Tibial artery (tissue), 4 donors: ENCODE measurements at regions not wholly inside any gene's neighbourhood (a gene's known extent, or its start where the extent isn't known, plus 50 kb on each side); places are given as distances from the start of the nearest gene placed in this dataset.

ENCODE experiments used
- DNase-seq, 2 donors: peaks; one replicate each; pipeline ENCODE4 v3.0.0-alpha.2; 2019
- H3K27ac ChIP-seq, 2 donors: fragments of 200-600 bp; sonication (generic) in 1 of 2; 1 replicate in 1 of 2; 2 replicates in 1 of 2; pipeline ENCODE4 v1.5.1; 2018 to 2019; ENCODE audit warnings: mild to moderate bottlenecking in 1 of 2
- H3K27me3 ChIP-seq, 2 donors: fragments of 200-600 bp; sonication (generic) in 1 of 2; one replicate each; pipeline versions ENCODE4 v1.5.1 to v1.6.0; 2016 to 2019
- H3K36me3 ChIP-seq, 3 donors: fragments of 200-600 bp; sonication (generic) in 2 of 3; one replicate each; pipeline ENCODE4 v1.5.1; 2016 to 2019; ENCODE audit warnings: mild to moderate bottlenecking in 2 of 3
- H3K4me1 ChIP-seq, 4 donors: fragments of 200-600 bp; sonication (generic) in 2 of 4; 1 replicate in 3 of 4; 2 replicates in 1 of 4; pipeline ENCODE4 v1.5.1; 2016 to 2019
- H3K4me3 ChIP-seq, 2 donors: fragments of 200-600 bp; sonication (generic) in 1 of 2; 1 replicate in 1 of 2; 2 replicates in 1 of 2; pipeline ENCODE4 v1.5.1; 2018 to 2019; ENCODE audit warnings: mild to moderate bottlenecking in 2 of 2
- H3K9me3 ChIP-seq, 3 donors: fragments of 200-600 bp; sonication (generic) in 1 of 3; one replicate each; pipeline ENCODE4 v1.5.1; 2016 to 2019
- CTCF ChIP-seq, 2 experiments: fragments of 200-600 bp in 1 of 2; fragments of 450-650 bp in 1 of 2; IDR thresholded peaks; one replicate each; pipeline ENCODE4 v1.5.1; 2017 to 2019; ENCODE audit warnings: antibody characterized with exemption in 2 of 2, mild to moderate bottlenecking in 1 of 2, moderate library complexity in 1 of 2
- intact Hi-C: fragments of 100-400 bp; cut with DNase I; formaldehyde crosslinking; loops from one replicate; pipeline ENCODE4 v1.15.0; 2023; ENCODE audit warnings: low total_unique reads

DNA sequence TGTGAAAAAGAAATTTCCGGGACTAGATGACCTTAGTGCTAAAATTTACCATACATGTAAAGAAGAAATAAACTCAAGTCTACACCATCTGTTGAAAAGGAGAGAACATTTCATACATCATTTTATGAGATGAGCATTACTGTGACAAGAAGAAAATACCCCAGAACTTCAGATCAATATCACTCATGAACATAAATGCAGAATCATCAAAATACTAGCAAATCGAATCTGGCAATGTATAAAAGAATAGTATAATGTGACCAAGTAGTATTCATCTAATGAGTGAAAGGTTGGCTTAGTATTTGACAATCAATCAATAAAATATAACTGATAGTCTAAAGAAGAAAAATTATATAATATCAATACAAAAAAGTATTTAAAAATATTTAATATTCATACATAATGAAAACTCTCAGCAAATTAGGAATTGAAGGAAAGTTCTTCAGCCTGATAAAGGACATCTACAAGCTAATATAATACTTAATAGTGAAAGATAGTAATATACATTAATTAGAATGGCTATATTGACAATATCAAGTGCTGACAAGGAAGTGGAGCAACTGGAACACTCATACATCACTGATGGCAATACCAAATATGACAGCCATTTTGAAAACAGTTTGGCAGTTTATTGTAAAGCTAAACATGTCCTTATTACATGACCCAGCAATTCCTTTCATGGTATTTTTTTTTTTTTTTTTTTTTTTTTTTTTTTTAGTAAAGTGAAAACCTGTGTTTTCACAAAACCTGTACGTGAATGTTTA lies 231.4 kb upstream of the ZEB2 start:
- Histone ChIP-seq H3K4me3 (no peak overlapping the region), H3K4me1 (peaks cover 0 to 10% (median 0%) of the 10 kb centered on the region in 4 donors)

DNA sequence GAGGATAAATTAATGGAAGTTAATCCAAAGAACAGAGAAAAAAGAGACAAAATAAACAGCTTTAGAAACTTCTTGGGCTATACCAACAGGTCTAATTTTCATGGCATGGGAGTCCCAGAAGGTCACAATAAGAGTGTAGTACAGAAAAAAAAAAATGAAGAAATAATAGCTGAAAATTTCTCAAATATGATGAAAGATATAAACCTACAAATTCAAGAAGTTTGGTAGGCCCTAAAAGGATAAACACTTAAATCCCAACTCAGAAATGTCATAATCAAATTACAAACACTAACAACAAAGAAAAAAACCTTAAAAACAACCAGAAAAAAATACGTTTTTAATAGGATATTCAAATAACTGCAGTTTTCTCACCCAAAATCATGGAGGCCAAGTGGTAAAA lies 229.3 kb upstream of the ZEB2 start:
- no peak for TF ChIP-seq CTCF (IDR thresholded peaks at IDR 0.05)
- H3K4me3 ChIP-seq: no peak overlapping the region
- H3K27me3 ChIP-seq: no peaks in the 10 kb centered on the region
- DNase-seq: no peak
- no peak overlapping the region for H3K27ac ChIP-seq
- H3K4me1 ChIP-seq: peaks cover 0 to 10% (median 0%) of the 10 kb centered on the region in 4 donors
- intact Hi-C loops: no loop called here
- peaks cover 0 to 10% (median 0%) of the 10 kb centered on the region in 3 donors for H3K36me3 ChIP-seq
- peaks cover 0 to 20% (median 14%) of the 10 kb centered on the region in 3 donors for H3K9me3 ChIP-seq

More for the DNA sequence above, 231.4 kb upstream of the ZEB2 start:
- Histone ChIP-seq H3K36me3 (peaks cover 0 to 10% (median 0%) of the 10 kb centered on the region in 3 donors), H3K9me3 (peaks cover 0 to 20% (median 14%) of the 10 kb centered on the region in 3 donors), H3K27ac (no peak overlapping the region), H3K27me3 (no peaks in the 10 kb centered on the region)
- intact Hi-C loops: no loop called here
- DNase-seq: no peak
- TF ChIP-seq CTCF (IDR thresholded peaks at IDR 0.05): no peak

DNA sequence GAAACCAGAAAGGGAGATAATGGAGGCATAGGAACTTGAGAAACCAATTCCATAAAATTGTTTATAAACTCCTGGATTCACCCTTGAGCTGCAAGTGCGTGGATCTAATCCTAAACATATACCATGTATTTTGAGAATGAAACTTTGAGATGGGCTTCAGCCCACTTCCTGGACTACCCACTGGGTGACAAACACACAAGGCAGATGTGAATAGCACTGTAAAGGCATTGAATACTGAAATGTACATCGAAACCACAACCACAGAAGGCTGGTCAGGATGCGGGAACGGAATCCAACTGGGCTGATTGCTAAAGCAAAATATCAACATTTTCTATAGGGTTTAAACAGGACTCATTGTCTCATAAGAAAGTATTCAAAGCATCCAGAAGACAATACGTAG lies 228.5 kb upstream of the ZEB2 start:
- H3K4me3 ChIP-seq: no peak overlapping the region
- intact Hi-C loops: no loop called here
- no peak for TF ChIP-seq CTCF (IDR thresholded peaks at IDR 0.05)
- H3K36me3 ChIP-seq: peaks cover 0 to 10% (median 0%) of the 10 kb centered on the region in 3 donors
- H3K4me1 ChIP-seq: peaks cover 0 to 7% (median 0%) of the 10 kb centered on the region in 4 donors
- H3K27me3 ChIP-seq: no peaks in the 10 kb centered on the region
- no peak overlapping the region for H3K27ac ChIP-seq
- peaks cover 0 to 20% (median 14%) of the 10 kb centered on the region in 3 donors for H3K9me3 ChIP-seq
- no peak for DNase-seq

DNA sequence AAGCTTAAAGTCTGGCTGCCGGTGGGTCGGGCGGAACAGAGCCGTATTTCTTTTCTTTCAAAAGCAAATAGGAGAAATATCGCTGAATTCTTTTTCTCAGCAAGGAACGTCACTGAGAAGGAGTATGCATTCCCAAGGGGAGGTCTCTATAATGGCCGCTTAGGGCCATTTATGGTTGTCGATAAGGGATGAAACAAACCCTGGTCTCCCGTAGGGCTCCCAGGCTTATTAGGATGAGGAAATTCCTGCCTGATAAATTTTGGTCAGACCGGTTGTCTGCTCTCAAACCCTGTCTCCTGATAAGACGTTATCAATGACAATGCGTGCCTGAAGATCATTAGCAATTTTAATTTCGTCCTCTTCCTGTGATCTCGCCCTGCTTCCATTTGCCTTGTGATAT lies 227.7 kb upstream of the ZEB2 start:
- no peak for DNase-seq
- intact Hi-C loops: no loop called here
- no peak for TF ChIP-seq CTCF (IDR thresholded peaks at IDR 0.05)
- Histone ChIP-seq H3K9me3 (peaks cover 0 to 20% (median 14%) of the 10 kb centered on the region in 3 donors), H3K4me1 (no peaks in the 10 kb centered on the region), H3K27me3 (no peaks in the 10 kb centered on the region), H3K27ac (no peak overlapping the region), H3K36me3 (peaks cover 0 to 10% (median 0%) of the 10 kb centered on the region in 3 donors), H3K4me3 (no peak overlapping the region)

- no peak overlapping the region for H3K27ac ChIP-seq
- intact Hi-C loops: no loop called here
- H3K36me3 ChIP-seq: peaks cover 0 to 10% (median 0%) of the 10 kb centered on the region in 3 donors
- peaks cover 0 to 20% (median 14%) of the 10 kb centered on the region in 3 donors for H3K9me3 ChIP-seq
- H3K4me3 ChIP-seq: no peak overlapping the region
- no peaks in the 10 kb centered on the region for H3K4me1 ChIP-seq
- H3K27me3 ChIP-seq: no peaks in the 10 kb centered on the region
- no peak for TF ChIP-seq CTCF (IDR thresholded peaks at IDR 0.05)
- DNase-seq: no peak
Measured at GRCh38 chr2:144745424-144745823, 225.5 kb upstream of the ZEB2 start.
